ENCODE measurements at regions not wholly inside any gene's neighbourhood (a gene's known extent, or its start where the extent isn't known, plus 50 kb on each side); places are given as distances from the start of the nearest gene placed in this dataset.

- TF ChIP-seq POLR2AphosphoS5 (IDR thresholded peaks at IDR 0.05), result no peak
- no peak for TF ChIP-seq POLR2A (IDR thresholded peaks at IDR 0.05)
- TF ChIP-seq CTCF (IDR thresholded peaks at IDR 0.05), result no peak
- TF ChIP-seq EP300 (IDR thresholded peaks at IDR 0.05; ENCODE audit: low read depth), result no peak
These were observed 245.6 kb upstream of the PEX5L start for GRCh38 chr3:180282386-180282785.
